ENCODE measurements at regions not wholly inside any gene's neighbourhood (a gene's known extent, or its start where the extent isn't known, plus 50 kb on each side); places are given as distances from the start of the nearest gene placed in this dataset.

- TF ChIP-seq EZH2 (IDR thresholded peaks at IDR 0.05; ENCODE audit: low read depth, unreplicated experiment), result no peak
- TF ChIP-seq, protein P1, sequence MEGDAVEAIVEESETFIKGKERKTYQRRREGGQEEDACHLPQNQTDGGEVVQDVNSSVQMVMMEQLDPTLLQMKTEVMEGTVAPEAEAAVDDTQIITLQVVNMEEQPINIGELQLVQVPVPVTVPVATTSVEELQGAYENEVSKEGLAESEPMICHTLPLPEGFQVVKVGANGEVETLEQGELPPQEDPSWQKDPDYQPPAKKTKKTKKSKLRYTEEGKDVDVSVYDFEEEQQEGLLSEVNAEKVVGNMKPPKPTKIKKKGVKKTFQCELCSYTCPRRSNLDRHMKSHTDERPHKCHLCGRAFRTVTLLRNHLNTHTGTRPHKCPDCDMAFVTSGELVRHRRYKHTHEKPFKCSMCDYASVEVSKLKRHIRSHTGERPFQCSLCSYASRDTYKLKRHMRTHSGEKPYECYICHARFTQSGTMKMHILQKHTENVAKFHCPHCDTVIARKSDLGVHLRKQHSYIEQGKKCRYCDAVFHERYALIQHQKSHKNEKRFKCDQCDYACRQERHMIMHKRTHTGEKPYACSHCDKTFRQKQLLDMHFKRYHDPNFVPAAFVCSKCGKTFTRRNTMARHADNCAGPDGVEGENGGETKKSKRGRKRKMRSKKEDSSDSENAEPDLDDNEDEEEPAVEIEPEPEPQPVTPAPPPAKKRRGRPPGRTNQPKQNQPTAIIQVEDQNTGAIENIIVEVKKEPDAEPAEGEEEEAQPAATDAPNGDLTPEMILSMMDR (conservative IDR thresholded peaks at IDR 0.05; ENCODE audit: low read depth in 2 of 2), result no peak
- TF ChIP-seq CREB1 (CRISPR knock-in tag; IDR thresholded peaks at IDR 0.05; ENCODE audit: low read depth), result no peak
Observed at GRCh38 chr12:107494331-107494730, 191.3 kb upstream of the PWP1 start.

All from GM23338 (cell line).